HG03025 (cell line): ENCODE measurements at regions not wholly inside any gene's neighbourhood (a gene's known extent, or its start where the extent isn't known, plus 50 kb on each side); places are given as distances from the start of the nearest gene placed in this dataset.
A peak's percentile ranks its signal among the peaks of the same experiment; 100 is the strongest.

Source experiments
- ATAC-seq: cut with Tn5 transposase; IDR thresholded peaks from one replicate; pipeline ENCODE4 v1.9.1; 2021; ENCODE audit warnings: mild to moderate bottlenecking, moderate library complexity; ENCODE audit not compliant: unreplicated experiment, low FRiP score

DNA sequence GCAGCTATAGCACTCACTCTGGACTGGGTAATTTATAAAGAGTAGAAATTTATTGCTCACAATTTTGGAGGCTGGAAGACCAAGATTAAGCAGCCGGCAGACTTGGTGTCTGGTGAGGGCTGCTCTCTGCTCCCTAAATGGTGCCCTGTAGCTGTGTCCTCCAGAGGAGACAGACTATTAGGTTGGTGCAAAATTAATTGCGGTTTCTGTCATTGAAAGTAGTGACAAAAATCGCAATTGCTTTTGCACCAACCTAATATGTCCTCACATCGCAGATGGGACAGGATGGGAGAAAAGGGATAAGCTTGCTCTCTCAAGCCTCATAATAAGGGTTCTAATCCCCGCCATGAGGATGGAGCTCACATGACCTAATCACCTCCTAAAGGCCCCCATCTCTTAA lies 258.1 kb upstream of the VCX3A start:
- no peak for ATAC-seq

DNA sequence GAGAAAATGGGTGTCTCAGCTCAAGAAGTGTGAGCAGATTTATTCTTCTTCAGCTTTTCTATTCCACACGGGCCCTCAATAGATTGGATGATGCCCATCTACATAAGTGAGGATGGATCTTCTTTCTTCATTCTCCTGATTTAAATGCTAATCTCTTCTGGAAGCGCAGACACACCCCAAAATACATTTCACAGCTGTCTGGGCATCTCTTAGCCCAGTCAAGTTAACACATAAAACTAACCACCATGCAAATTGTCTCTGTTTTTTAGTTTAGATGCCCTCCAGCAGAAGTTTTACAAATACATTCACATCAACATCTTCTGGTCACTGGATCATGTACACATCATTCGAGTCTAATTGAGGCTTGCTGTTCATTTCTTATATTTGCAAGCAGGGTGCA lies 249.0 kb upstream of the VCX3A start:
- no peak for ATAC-seq

DNA sequence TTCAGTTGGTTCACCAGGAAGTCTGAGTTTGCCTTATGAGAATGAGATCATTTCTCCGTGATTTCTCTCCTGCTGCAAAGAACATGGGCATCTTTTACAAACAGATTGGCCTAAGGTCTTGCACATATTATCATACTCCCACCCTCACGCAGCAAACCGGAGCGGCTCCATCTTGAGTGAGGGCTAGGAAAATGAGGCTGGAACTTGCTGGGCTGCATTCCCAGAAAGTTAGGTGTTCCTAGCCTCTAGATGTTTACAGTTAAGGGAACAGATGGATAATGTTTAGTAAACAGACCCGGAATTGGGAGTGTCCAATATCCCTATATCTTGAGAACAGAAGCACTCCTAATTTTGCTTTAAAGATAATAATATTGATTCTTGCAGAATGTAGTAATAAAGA lies 247.9 kb upstream of the VCX3A start:
- no peak for ATAC-seq

DNA sequence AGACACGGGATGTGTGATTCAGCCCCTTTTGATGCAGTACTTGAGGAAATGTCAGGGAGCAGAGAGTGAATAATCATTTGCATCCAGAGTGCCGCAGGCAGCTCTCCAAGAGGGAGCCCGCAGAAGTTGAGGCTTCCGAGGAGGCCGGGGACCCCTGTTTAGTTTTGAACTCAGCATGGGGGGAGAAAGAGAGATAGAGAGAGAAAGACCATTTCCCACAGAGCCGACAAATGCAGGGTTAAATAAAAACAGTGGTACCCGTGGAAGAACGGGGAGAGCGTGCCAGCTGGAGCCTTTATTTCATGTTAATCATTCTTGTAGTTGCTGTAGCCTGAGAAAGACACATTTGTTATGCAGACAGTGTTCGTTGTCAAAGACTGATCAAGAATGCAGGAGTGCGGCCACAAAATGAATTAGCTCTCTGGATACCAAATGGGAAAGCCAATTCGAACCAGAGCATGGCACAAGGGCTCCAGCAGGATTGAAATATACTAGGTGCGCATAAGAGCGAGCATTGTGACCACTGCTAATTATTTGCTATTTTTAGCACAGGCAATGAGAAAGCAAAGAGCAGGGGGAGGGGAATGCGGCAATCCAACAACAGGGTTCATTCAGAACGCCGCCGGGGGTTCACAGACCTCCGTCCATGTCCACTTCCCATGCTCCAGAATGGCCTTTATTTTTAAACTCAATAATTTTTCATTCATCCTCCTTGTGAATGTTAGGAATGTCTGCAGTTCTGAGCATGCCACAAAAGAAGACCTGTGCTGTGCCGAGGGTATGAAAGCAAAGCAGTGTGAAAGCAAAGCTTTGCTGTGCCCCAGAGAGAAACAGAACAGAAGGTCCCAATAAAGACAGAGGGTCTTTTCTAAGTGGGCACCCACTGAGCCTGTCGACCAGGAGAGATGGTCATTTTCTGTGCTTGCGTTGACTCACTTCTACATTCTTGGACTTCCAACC lies 243.9 kb upstream of the VCX3A start:
- ATAC-seq: no peak

DNA sequence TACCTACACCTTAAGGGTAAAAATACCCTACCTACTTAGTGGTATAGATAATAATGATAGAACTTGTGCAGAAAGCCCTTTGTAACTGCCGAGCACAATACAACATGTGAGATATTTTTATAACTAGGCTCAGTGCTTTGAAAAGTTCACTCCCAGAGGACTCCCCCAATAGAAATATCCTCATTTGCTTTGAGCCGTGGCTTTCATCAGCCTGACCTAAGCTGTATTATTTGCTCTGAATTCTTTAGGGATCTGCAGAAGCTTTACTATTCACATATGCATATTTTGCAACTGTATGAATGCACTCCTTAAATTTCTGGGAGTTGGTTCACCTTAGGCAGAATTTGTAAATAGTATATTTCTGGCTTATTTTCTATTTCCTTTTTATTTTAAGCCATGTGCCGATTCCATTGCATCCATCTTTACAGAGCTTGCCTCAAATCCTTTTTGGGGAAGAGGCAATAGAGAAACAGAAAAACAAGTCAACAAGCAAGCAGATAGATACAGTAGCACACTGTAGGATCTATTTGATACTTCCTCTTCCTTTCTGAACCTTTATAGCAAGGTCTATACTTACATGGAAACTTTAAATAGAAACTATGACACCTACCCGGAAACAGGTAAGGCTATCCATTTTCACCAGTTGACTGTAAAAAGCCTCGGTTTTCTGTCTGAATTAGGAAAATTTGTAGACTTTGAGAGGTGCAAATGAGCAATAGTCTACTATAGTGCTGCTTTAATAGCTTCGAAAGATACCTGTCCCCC lies 242.5 kb upstream of the VCX3A start:
- peak; percentile 94 for ATAC-seq

DNA sequence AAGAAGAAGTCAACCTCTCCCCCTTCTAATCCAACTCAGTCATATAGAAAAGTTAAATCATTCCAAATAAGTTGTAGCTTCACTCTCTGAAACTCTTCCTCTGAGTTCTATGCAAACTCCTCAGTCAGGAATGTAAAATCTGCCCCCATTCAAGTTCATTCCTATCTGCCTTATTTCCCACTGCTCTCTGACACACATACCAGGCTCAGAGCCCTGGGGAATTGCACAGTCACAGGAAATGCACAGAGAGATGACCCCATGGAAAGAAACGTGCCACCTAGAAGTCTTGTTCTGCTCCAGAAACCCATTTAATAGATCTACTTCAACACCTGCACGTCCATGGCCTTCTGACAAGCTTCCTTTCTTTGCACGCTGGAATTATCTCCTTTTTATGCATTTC lies 236.0 kb upstream of the VCX3A start:
- no peak for ATAC-seq

DNA sequence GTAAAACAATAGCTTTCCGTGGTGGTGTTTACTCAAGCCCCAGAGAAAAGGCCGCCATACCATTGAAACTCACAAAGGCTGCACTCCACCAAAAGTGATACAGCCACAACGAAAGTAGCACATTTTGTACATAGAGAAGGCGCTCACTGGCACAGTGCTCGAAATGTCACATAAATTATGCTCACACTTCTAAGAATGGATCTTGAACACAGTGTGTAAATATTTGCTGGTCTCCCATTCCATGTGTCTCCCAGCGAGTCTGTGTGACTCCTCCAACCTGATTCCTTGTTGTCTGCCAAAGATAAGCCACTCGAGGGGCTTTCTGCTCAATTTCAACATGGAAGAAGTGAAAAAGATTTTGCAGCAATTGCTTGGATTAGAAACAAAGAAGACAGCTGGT lies 234.0 kb upstream of the VCX3A start:
- ATAC-seq: no peak

DNA sequence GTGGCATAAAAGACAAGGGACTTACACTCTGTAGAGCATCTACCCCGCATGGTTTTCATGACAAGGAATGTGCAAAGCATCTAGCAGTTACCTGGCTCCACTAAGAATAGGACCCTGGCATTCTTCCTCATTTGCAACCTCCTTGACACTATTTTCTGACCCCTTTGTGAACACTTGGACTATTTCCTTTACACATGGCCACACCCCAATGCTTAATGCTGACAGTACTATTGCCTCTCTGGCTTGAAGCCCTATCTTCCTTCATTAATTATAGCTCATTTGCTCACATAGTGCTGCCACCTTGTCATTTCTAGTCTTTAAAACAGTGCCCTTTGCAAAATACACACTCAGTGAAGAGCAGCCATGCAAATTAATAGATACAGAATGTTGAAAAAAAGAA lies 226.3 kb upstream of the VCX3A start:
- ATAC-seq: no peak

DNA sequence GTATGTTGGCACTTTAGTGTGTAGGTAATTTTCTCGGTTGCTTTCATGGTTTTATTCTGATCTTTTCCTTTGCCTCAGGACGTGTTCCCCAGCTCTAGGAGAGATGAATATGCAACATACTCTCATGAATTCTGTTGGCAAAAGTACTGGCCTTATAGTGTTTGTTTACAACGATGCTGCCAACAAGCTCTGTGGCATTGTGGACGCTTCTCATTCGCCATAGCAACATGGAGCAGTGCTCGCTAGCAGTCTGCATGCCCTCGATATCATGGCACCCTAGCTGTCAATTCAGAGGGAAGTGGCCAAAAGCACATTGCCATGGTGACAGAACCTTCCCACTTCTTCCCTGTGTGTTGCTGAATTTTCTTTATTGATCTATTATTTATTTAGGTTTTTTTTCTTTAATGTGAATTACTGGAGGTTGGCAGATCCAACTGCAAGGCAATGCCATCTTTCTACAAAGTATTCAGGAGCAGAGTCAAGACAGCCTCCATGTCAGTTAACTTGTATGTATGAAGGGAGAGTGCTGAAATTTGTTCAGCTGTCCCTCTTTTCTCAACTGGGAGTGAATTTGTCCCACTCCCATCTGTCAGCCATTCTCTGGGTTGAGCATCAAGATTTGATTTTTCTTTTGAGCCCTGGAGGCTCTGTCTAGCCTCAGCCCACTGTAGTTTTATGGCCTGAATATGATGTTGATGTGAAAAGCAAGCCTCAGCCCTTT lies 224.9 kb upstream of the VCX3A start:
- ATAC-seq: no peak

DNA sequence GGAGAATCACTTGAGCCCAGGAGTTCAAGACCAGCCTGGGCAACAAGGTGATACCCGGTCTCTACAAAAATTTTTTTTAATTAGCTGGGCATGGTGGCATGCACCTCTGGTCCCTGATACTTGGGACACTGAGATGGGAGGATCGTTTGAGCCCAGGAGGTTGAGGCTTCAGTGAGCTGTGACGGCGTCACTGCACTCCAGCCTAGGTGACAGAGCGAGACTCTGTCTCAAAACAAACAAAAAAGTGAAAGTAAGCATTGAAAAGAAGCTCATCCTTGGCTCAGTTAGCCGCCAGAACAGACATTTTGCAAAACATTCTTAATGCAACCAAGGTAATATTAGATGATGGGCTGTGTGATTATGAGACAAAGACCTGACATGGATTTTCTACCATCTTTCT lies 223.3 kb upstream of the VCX3A start:
- no peak for ATAC-seq

DNA sequence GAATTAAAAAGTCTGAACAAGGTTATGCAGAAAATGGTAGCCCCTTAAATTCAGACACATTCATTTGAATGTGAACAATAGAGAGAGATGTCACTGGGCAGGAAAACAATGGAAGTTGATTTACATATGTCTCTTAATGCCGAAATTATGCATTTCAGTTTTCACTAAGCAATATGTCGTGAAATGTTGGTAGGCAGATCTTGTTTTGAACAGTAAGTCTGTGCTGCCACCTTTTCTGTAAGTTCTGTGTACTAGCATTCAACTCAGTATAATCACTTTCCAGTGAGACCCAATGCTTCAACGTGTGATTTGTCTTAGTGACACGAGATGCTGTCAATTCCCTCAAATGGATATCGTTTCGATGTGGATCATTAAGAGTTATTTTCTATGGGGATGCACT lies 222.7 kb upstream of the VCX3A start:
- no peak for ATAC-seq

DNA sequence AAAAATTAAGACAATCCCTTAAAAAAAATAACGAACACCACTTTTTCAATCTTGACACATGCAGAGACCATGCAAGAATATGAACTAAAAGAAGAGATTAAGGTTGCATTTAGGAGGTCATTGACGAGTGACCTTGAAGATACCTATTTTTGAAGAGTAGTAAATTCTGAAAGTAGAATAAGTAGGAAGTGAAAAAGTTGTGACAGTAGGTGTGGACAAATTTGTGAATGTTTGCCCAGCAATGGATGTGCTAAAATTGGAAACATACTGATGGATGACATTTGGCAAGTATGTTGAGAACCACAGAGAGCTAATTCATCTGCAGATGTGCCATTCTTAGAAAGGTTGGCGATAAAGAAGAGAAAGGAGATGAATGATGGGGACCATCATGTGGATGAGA lies 213.7 kb upstream of the VCX3A start:
- ATAC-seq: peak; percentile 78

DNA sequence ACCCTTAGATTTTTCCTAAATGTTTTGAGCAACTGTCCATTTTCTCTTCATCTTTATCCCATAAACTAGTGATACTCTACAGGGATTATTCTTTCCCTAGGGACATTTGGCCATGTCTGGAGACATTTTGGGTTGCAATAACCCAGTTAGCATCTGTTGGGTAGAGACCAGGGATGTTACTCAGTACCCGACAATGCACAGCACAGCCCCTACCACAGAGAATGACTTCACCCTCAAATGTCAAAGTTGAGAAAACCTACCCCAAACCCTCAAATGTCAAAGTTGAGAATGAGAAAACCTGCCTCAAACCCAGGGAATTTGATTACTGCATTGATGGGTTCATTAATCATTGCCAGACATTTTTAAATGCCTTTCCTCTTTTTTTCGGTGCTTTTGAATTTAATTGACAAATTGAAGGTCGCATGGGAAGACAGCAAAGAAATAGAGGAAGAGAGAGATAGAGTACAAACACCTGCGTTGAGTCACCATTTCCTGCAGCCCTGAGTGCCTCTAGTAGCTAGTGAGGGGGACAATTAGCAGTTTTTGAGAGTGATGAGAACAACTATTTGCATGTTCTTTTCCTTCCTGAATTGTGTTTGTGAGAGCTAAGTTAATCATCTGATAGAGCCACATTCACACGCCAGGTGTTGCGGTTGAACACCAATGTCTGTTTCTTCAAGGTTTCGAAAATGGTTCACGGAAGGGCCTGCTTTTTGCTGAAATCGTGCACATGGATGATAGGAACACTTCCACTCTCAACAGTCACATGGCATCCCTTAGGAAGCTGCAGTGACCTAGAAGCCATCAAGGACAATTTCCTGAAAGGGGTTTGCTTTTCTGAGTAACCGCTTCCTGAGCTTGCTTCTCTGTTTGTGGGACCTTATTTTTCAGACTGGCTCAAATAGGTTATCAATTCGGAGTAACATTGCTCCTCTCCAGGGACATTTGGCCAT lies 203.9 kb upstream of the VCX3A start:
- ATAC-seq: peak; percentile 97

DNA sequence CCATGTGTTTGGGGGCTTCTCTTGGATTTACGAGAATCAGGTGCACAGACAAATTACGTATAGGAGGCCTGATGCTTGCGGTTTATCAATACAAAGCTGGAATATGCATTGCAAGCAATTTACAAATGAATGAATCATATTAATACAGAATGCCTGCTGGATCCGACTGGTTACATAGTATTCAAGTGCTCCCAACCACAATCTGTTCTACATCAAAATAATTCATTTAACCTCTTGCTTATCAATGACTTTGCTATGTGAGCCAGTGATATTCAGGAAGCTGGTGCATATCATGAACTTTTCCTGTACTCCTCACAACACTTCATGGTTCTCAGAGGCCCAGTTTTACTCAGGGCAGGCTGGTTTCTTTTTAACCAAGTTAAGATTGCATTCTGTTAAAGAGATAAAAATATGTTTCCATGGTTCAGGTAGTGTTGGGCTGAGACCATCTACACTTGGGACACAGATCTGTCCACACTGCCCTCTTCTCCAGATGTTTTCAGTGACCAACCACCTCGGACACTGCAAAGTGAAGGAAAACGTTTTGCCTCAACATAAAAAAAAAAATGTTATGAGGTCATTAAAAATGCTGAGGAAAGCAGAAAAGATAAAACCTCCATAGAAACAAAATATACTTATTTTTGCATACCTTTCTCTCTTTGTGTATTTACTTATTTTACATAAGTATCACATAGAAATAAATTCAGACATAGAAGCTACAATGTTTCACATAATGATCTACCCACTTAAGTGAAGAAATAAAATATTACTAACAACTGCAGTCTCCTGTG lies 200.1 kb upstream of the VCX3A start:
- no peak for ATAC-seq

DNA sequence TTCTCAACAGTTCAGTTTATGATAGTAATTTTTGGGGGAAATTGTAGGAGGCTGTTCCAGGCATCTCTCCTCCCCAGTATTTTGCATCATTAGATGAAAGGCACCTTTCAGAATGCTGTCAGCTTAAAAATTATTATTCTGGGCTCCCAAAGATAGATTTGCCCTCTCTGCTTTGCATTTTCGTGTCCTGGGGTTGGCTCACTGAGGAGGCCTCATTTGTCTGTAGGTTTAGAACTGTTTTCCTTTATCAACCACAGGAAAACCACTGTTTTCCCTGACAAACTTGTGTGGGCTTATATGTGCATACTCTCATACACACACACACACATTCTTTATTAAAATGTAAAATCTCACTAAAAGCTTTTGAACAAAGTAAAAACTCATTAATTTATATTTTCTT lies 197.2 kb upstream of the VCX3A start:
- peak; percentile 40 for ATAC-seq

DNA sequence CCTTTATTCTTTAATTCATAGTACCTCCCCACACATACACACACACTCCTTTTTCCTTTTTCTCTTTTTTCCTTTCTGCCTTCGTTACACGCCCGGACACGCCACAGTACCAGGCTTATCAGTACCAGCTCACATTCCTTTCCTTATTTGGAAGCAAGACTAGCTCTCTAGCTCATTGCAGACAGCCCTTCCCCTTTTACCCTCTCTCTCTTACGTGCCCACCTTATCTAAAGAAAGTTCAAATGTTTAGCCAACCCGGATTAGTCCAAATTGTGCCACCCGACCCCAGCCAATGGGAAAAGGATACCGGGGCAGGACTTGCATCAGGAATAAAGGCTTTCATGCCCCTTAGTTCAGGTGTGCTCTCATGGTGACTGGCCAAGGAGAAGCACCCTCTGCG lies 194.7 kb upstream of the VCX3A start:
- ATAC-seq: no peak

DNA sequence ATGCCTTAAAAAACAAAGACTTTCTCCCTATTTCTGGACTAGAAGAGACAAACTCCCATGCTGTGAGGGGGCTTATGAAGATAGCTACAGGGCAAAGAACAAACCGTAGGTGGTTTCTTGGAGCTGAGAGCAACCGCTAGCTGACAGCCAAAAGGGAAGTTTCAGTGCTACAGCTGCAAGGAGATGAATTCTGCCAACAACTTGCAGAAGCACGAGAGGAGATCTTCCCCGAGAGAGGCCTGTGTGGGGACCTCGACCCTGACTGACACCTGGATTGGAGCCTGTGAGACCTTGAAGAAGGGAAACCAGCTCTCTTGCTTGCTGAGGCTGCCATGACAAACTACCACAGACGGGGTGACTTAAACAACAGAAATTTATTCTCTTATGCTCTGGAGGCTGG lies 183.8 kb upstream of the VCX3A start:
- no peak for ATAC-seq

DNA sequence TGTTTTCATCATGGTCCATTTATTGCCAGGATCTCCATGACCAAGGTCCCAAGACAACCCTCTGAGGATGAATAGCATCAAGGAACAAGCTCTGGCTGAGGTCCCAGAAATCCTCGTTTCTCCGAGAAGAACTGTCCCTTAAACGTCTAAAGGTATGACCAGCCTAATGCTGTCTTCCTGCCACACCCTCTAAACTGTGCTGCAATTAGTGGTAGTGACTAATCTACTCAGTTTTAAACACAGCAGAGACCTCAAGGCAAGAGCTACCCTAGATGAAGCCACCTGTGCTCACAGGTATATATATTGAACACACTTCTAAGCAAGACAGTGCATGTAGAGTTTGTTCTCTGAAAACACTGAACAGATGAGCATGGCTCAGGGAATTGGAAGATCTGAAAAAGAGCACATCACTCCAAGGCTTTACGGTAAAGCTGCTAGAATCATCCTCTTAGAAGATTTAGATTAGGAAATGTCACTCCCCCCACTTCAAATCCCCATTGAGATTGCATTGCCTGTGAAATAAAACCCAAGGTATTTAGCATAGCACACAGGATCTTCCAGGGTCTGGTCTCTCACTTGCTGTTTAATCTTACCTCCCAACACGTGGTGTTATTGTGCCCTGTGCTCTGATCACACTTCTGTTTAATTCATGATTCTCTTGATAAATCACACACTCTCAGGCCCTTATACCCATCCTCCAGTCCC lies 173.9 kb upstream of the VCX3A start:
- no peak for ATAC-seq

DNA sequence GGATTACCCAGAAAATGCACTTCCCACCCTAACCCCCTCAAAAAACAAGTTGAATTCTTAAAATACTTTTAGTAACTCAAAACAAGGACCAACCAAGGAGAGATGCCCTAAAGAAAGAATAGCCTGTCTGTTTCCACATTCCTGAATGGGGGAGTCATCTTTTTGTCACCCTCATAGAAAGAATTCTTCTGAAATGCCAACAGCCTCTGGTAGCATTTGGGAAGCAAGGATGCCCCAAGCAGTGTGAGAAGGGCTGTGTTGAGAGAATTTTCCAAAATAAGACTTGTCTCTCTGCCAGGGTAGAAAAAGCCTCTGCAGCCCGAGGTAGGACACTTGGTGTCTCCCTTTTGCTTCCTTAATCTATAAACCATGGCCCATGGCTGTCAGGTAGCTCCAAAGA lies 173.1 kb upstream of the VCX3A start:
- ATAC-seq: no peak
